IMR-90 (cell line): ENCODE measurements at regions not wholly inside any gene's neighbourhood (a gene's known extent, or its start where the extent isn't known, plus 50 kb on each side); places are given as distances from the start of the nearest gene placed in this dataset.
A peak's percentile ranks its signal among the peaks of the same experiment; 100 is the strongest.

Experiments
- ATAC-seq: fragments of 200-7000 bp; cut with Tn5 transposase; 2 replicates; pipeline ENCODE4 v1.9.1; 2020; ENCODE audit warnings: low read depth, mild to moderate bottlenecking, moderate library complexity
- BruUV-seq: library from RNA; stranded (reverse); fragments of 400-500 nt; replicated peaks from 2 replicates; lab custom pipeline; 2021; lab: Mats Ljungman, UMichigan
- CTCF ChIA-PET: fragments of 300-600 bp; formaldehyde crosslinking; extraction: SDS; loops from one replicate; lab custom pipeline; 2021; ENCODE audit warnings: antibody characterized with exemption; lab: Yijun Ruan, JAX
- POLR2A ChIA-PET: fragments of 300-600 bp; sonication (Branson Sonifier 250); formaldehyde crosslinking; loops from one replicate; lab custom pipeline; 2022; ENCODE audit warnings: antibody characterized with exemption; ENCODE audit not compliant: unreplicated experiment; lab: Charles Lee
- DNase-seq: peaks from one replicate; pipeline ENCODE4 v3.0.0; 2013
- H2AFZ ChIP-seq: replicated peaks from 2 replicates; pipeline ENCODE3; 2013; ENCODE audit warnings: low read length, mild to moderate bottlenecking; ENCODE audit not compliant: poor library complexity
- H2AK5ac ChIP-seq: 2 replicates; pipeline ENCODE4 v1.6.1; 2013; ENCODE audit warnings: low read depth, low read length, inconsistent platforms
- H2AK9ac ChIP-seq: replicated peaks from 2 replicates; pipeline ENCODE3; 2013; ENCODE audit warnings: mild to moderate bottlenecking, low read depth, low read length, moderate library complexity; ENCODE audit not compliant: poor library complexity
- H2BK120ac ChIP-seq: 2 replicates; pipeline ENCODE4 v1.6.1; 2013; ENCODE audit warnings: low read depth, low read length, inconsistent platforms
- H2BK15ac ChIP-seq: 3 replicates; pipeline ENCODE4 v1.6.1; 2013; ENCODE audit warnings: low read depth, low read length, inconsistent platforms
- H2BK20ac ChIP-seq: 2 replicates; pipeline ENCODE4 v1.6.1; 2013; ENCODE audit warnings: low read depth, mild to moderate bottlenecking, inconsistent platforms, low read length, moderate library complexity
- H2BK5ac ChIP-seq: 2 replicates; pipeline ENCODE4 v1.6.1; 2013; ENCODE audit warnings: mild to moderate bottlenecking, low read depth, low read length, inconsistent platforms; ENCODE audit not compliant: poor library complexity, severe bottlenecking
- H3K14ac ChIP-seq: replicated peaks from 2 replicates; pipeline ENCODE4 v1.6.1; 2013; ENCODE audit warnings: low read depth, low read length, inconsistent platforms
- H3K18ac ChIP-seq: 2 replicates; pipeline ENCODE4 v1.6.1; 2013; ENCODE audit warnings: low read depth, low read length, control low read depth
- H3K23ac ChIP-seq: 2 replicates; pipeline ENCODE4 v1.6.1; 2013; ENCODE audit warnings: low read depth, low read length, inconsistent platforms
- H3K27ac ChIP-seq: 2 replicates; pipeline ENCODE4 v1.5.1; 2013; ENCODE audit warnings: mild to moderate bottlenecking, control low read depth, low read length; ENCODE audit not compliant: insufficient read depth
- H3K27me3 ChIP-seq: 2 replicates; pipeline ENCODE4 v1.6.1; 2013; ENCODE audit warnings: low read length; ENCODE audit not compliant: control insufficient read depth, insufficient read depth
- H3K36me3 ChIP-seq: 2 replicates; pipeline ENCODE4 v1.6.1; 2013; ENCODE audit warnings: low read length, mixed read lengths; ENCODE audit not compliant: control insufficient read depth, insufficient read depth
- H3K4ac ChIP-seq: 2 replicates; pipeline ENCODE4 v1.6.1; 2013; ENCODE audit warnings: low read depth, low read length, inconsistent platforms
- H3K4me1 ChIP-seq: 2 replicates; pipeline ENCODE4 v1.6.1; 2013; ENCODE audit warnings: low read length, mixed read lengths; ENCODE audit not compliant: control insufficient read depth, insufficient read depth
- H3K4me2 ChIP-seq: 2 replicates; pipeline ENCODE4 v1.6.1; 2013; ENCODE audit warnings: low read depth, mild to moderate bottlenecking, control low read depth, low read length, moderate library complexity
- H3K4me3 ChIP-seq: 2 replicates; pipeline ENCODE4 v1.5.1; 2013; ENCODE audit warnings: low read depth, mild to moderate bottlenecking, control low read depth, low read length, moderate library complexity; ENCODE audit not compliant: insufficient read depth
- H3K56ac ChIP-seq: 2 replicates; pipeline ENCODE4 v1.6.1; 2013; ENCODE audit warnings: low read length, inconsistent platforms; ENCODE audit not compliant: insufficient read depth; ENCODE audit errors: extremely low read depth
- H3K79me1 ChIP-seq, 2 experiments: 2 replicates each; pipeline ENCODE4 v1.6.1; 2013; ENCODE audit warnings: low read length in 2 of 2, inconsistent platforms in 1 of 2, low read depth in 1 of 2
- H3K9ac ChIP-seq: 2 replicates; pipeline ENCODE4 v1.6.1; 2013; ENCODE audit warnings: low read depth, low read length, control low read depth
- H3K9me1 ChIP-seq: 2 replicates; pipeline ENCODE4 v1.6.1; 2013; ENCODE audit warnings: low read length, inconsistent platforms; ENCODE audit not compliant: insufficient read depth
- H3K9me3 ChIP-seq: 2 replicates; pipeline ENCODE4 v1.6.1; 2013; ENCODE audit warnings: low read length; ENCODE audit not compliant: control insufficient read depth, insufficient read depth
- H4K20me1 ChIP-seq: 2 replicates; pipeline ENCODE4 v1.6.1; 2013; ENCODE audit warnings: low read length, inconsistent platforms; ENCODE audit not compliant: insufficient read depth
- H4K5ac ChIP-seq: 2 replicates; pipeline ENCODE4 v1.6.1; 2013; ENCODE audit warnings: mild to moderate bottlenecking, low read depth, low read length, control low read depth
- H4K8ac ChIP-seq, 2 experiments: 2 replicates each; pipeline ENCODE4 v1.6.1; 2013; ENCODE audit warnings: low read depth in 2 of 2, low read length in 2 of 2, control low read depth in 1 of 2, inconsistent platforms in 1 of 2
- H4K91ac ChIP-seq: 2 replicates; pipeline ENCODE4 v1.6.1; 2013; ENCODE audit warnings: low read depth, low read length, inconsistent platforms; ENCODE audit not compliant: insufficient read depth
- BHLHE40 ChIP-seq: fragments of 150-350 bp; IDR thresholded peaks from 2 replicates; pipeline ENCODE4 v1.6.1; 2016; ENCODE audit warnings: mild to moderate bottlenecking, low read depth, low read length
- CEBPB ChIP-seq: IDR thresholded peaks from 2 replicates; pipeline ENCODE4 v1.6.1; 2012; ENCODE audit warnings: low read depth, low read length, improper control_type of control experiment
- CHD1 ChIP-seq: IDR thresholded peaks from 2 replicates; pipeline ENCODE4 v1.6.1; 2012; ENCODE audit warnings: low read depth, low read length, improper control_type of control experiment
- CTCF ChIP-seq: conservative IDR thresholded peaks from 2 replicates; pipeline ENCODE4 v1.5.1; 2012; ENCODE audit warnings: mild to moderate bottlenecking, low read depth, low read length, improper control_type of control experiment
- FOS ChIP-seq: fragments of 150-350 bp; IDR thresholded peaks from 2 replicates; pipeline ENCODE4 v1.6.1; 2016; ENCODE audit warnings: low read depth, low read length
- MAFK ChIP-seq: IDR thresholded peaks from 2 replicates; pipeline ENCODE4 v1.6.1; 2012; ENCODE audit warnings: low read depth, low read length, improper control_type of control experiment
- MAZ ChIP-seq: IDR thresholded peaks from 2 replicates; pipeline ENCODE4 v1.6.1; 2012; ENCODE audit warnings: low read depth, mild to moderate bottlenecking, low read length, improper control_type of control experiment, moderate library complexity, borderline replicate concordance
- NFE2L2 ChIP-seq: fragments of 150-350 bp; IDR thresholded peaks from 2 replicates; pipeline ENCODE4 v1.6.1; 2016; ENCODE audit warnings: low read depth, mild to moderate bottlenecking, low read length
- RAD21 ChIP-seq: IDR thresholded peaks from 2 replicates; pipeline ENCODE4 v1.6.1; 2012; ENCODE audit warnings: low read length, improper control_type of control experiment
- RCOR1 ChIP-seq: IDR thresholded peaks from 2 replicates; pipeline ENCODE4 v1.6.1; 2012; ENCODE audit warnings: mild to moderate bottlenecking, low read length, improper control_type of control experiment; ENCODE audit not compliant: insufficient replicate concordance
- RFX5 ChIP-seq: IDR thresholded peaks from 2 replicates; pipeline ENCODE4 v1.8.0; 2012; ENCODE audit warnings: low read depth, mild to moderate bottlenecking, low read length, moderate library complexity
- SMC3 ChIP-seq: fragments of 150-350 bp; IDR thresholded peaks from 2 replicates; pipeline ENCODE4 v1.6.1; 2016; ENCODE audit warnings: low read depth, mild to moderate bottlenecking, antibody characterized with exemption, low read length, moderate library complexity
- USF2 ChIP-seq: fragments of 150-350 bp; IDR thresholded peaks from 2 replicates; pipeline ENCODE4 v1.6.1; 2017; ENCODE audit warnings: mild to moderate bottlenecking, antibody characterized with exemption, low read length, low read depth
- WGBS, 2 experiments: methylation state at CpG; one replicate each; pipeline versions ENCODE4 v1.1.5 to v1.1.7; 2013; ENCODE audit warnings: missing lambda C conversion rate in 2 of 2; ENCODE audit not compliant: insufficient read length in 1 of 2; ENCODE audit errors: extremely low coverage in 2 of 2; 5-methylcytosine and 5-hydroxymethylcytosine counted together
- dilution Hi-C: fragments of 300-500 bp; cut with HindIII; formaldehyde crosslinking; loops from one replicate; pipeline ENCODE4 v1.14.3; 2018; ENCODE audit warnings: low sequenced_read_pairs; ENCODE audit not compliant: unreplicated experiment
- in situ Hi-C: fragments of 300-500 bp; cut with MboI; formaldehyde crosslinking; loops from 3 replicates; pipeline ENCODE4 v1.14.3; 2019; ENCODE audit warnings: low sequenced_read_pairs, inconsistent platforms, mixed read lengths
- intact Hi-C: fragments of 100-400 bp; cut with micrococcal nuclease; formaldehyde crosslinking; loops from 2 replicates; pipeline ENCODE4 v1.10.0; 2022

- no peak overlapping the region for H3K14ac ChIP-seq
- intact Hi-C loops: loop anchor here (1.0 to 5.0 kb wide), 2 partner anchors 760 to 901 kb away; no protein-coding TSS in a partner anchor
- H4K20me1 ChIP-seq: no peaks in the 10 kb centered on the region
- BruUV-seq: no TSS peak
- no CpG with 5 or more reads among the region's 5 CpGs for WGBS, 2 experiments
- CTCF ChIA-PET: no interaction called here
- H2AFZ ChIP-seq: no peak overlapping the region
- no peak overlapping the region for H3K56ac ChIP-seq
- no peak overlapping the region for H3K27ac ChIP-seq
- no peaks in the 10 kb centered on the region for H3K4me1 ChIP-seq
- no peak overlapping the region for H4K5ac ChIP-seq
- H3K23ac ChIP-seq: no peak overlapping the region
- H2BK15ac ChIP-seq: no peak overlapping the region
- in situ Hi-C loops: no loop called here
- POLR2A ChIA-PET: no interaction called here
- ATAC-seq (peak; percentile 77), DNase-seq (peak; percentile 60)
- H3K79me1 ChIP-seq: no peaks in the 10 kb centered on the region
- H3K4ac ChIP-seq: no peak overlapping the region
- no peak overlapping the region for H2BK120ac ChIP-seq
- no peaks in the 10 kb centered on the region for H3K27me3 ChIP-seq
- no peak overlapping the region for H2BK5ac ChIP-seq
- TF ChIP-seq SMC3: peak; percentile 20; the same call in 1 of the 2 replicates
- TF ChIP-seq RFX5: no peak
- peak; percentile 31 for TF ChIP-seq CTCF
- no peak for TF ChIP-seq RAD21
- TF ChIP-seq CEBPB: no peak
- TF ChIP-seq USF2: no peak
- TF ChIP-seq CHD1: no peak
- TF ChIP-seq BHLHE40: no peak
- TF ChIP-seq MAFK: no peak
- TF ChIP-seq MAZ: no peak
- TF ChIP-seq RCOR1: no peak
- TF ChIP-seq FOS: no peak; the same call in 1 of the 2 replicates
- no peak for TF ChIP-seq NFE2L2
- dilution Hi-C loops: no loop called here
- no peaks in the 10 kb centered on the region for H3K36me3 ChIP-seq
- H3K4me2 ChIP-seq: no peak overlapping the region
- H3K4me3 ChIP-seq: no peak overlapping the region
- H3K18ac ChIP-seq: no peak overlapping the region
- H3K9ac ChIP-seq: no peak overlapping the region
- H2AK5ac ChIP-seq: no peak overlapping the region
- no peak overlapping the region for H2AK9ac ChIP-seq
- no peak overlapping the region for H4K91ac ChIP-seq
- no peaks in the 10 kb centered on the region for H3K9me3 ChIP-seq
- no peaks in the 10 kb centered on the region for H3K9me1 ChIP-seq
- H4K8ac ChIP-seq: no peak overlapping the region
- no peak overlapping the region for H2BK20ac ChIP-seq
These were observed 194.1 kb upstream of the ARHGEF26 start for GRCh38 chr3:153927107-153927506.
